ENCODE measurements at regions not wholly inside any gene's neighbourhood (a gene's known extent, or its start where the extent isn't known, plus 50 kb on each side); places are given as distances from the start of the nearest gene placed in this dataset.

- no peak for TF ChIP-seq EZH2phosphoT487 (IDR thresholded peaks at IDR 0.05; ENCODE audit: borderline replicate concordance)
- no peak for TF ChIP-seq CTCF (conservative IDR thresholded peaks at IDR 0.05; ENCODE audit: low read length)
- Histone ChIP-seq H3K9me3 (ENCODE audit: insufficient read depth, low read depth, low read length) (no peaks in the 10 kb centered on the region), H3K9ac (ENCODE audit: low read depth, low read length, poor library complexity, severe bottlenecking) (no peak overlapping the region), H3K4me2 (ENCODE audit: low read depth, low read length, poor library complexity, severe bottlenecking) (no peak overlapping the region), H4K20me1 (ENCODE audit: insufficient read depth, low read length, poor library complexity, severe bottlenecking) (no peaks in the 10 kb centered on the region), H2AFZ (ENCODE audit: low read length) (no peak overlapping the region), H3K4me1 (ENCODE audit: insufficient read depth, low read length, poor library complexity, severe bottlenecking) (no peaks in the 10 kb centered on the region), H3K36me3 (ENCODE audit: insufficient read depth, low read length) (no peaks in the 10 kb centered on the region), H3K4me3 (ENCODE audit: low read length, poor library complexity, severe bottlenecking) (no peak overlapping the region), H3F3A (ENCODE audit: low read depth) (no peaks in the 10 kb centered on the region), H3K79me2 (ENCODE audit: insufficient read depth, low read length) (no peaks in the 10 kb centered on the region), H3K27me3 (ENCODE audit: insufficient read depth, low read length, poor library complexity, severe bottlenecking) (no peaks in the 10 kb centered on the region), H3K9me2 (replicated peaks; ENCODE audit: low read depth, low read length) (no peaks in the 10 kb centered on the region)
These were observed 540.2 kb downstream of the RAB38 start for GRCh38 chr11:87635001-87635400.

- Histone ChIP-seq H3F3A (ENCODE audit: low read depth) (no peaks in the 10 kb centered on the region), H3K9ac (ENCODE audit: low read depth, low read length, poor library complexity, severe bottlenecking) (no peak overlapping the region), H2AFZ (ENCODE audit: low read length) (no peak overlapping the region), H3K27me3 (ENCODE audit: insufficient read depth, low read length, poor library complexity, severe bottlenecking) (no peaks in the 10 kb centered on the region), H3K4me1 (ENCODE audit: insufficient read depth, low read length, poor library complexity, severe bottlenecking) (no peaks in the 10 kb centered on the region), H3K79me2 (ENCODE audit: insufficient read depth, low read length) (no peaks in the 10 kb centered on the region), H3K4me2 (ENCODE audit: low read depth, low read length, poor library complexity, severe bottlenecking) (no peak overlapping the region), H4K20me1 (ENCODE audit: insufficient read depth, low read length, poor library complexity, severe bottlenecking) (no peaks in the 10 kb centered on the region), H3K4me3 (ENCODE audit: low read length, poor library complexity, severe bottlenecking) (no peak overlapping the region), H3K9me2 (replicated peaks; ENCODE audit: low read depth, low read length) (no peaks in the 10 kb centered on the region), H3K9me3 (ENCODE audit: insufficient read depth, low read depth, low read length) (no peaks in the 10 kb centered on the region), H3K36me3 (ENCODE audit: insufficient read depth, low read length) (no peaks in the 10 kb centered on the region)
- no peak for TF ChIP-seq CTCF (conservative IDR thresholded peaks at IDR 0.05; ENCODE audit: low read length)
- no peak for TF ChIP-seq EZH2phosphoT487 (IDR thresholded peaks at IDR 0.05; ENCODE audit: borderline replicate concordance)
These were observed 540.9 kb downstream of the RAB38 start for GRCh38 chr11:87634331-87634730.

- Histone ChIP-seq H3F3A (ENCODE audit: low read depth) (no peaks in the 10 kb centered on the region), H3K4me1 (ENCODE audit: insufficient read depth, low read length, poor library complexity, severe bottlenecking) (no peaks in the 10 kb centered on the region), H3K4me2 (ENCODE audit: low read depth, low read length, poor library complexity, severe bottlenecking) (no peak overlapping the region), H3K9me2 (replicated peaks; ENCODE audit: low read depth, low read length) (no peaks in the 10 kb centered on the region), H3K27me3 (ENCODE audit: insufficient read depth, low read length, poor library complexity, severe bottlenecking) (no peaks in the 10 kb centered on the region), H3K4me3 (ENCODE audit: low read length, poor library complexity, severe bottlenecking) (no peak overlapping the region), H3K36me3 (ENCODE audit: insufficient read depth, low read length) (no peaks in the 10 kb centered on the region), H3K9me3 (ENCODE audit: insufficient read depth, low read depth, low read length) (no peaks in the 10 kb centered on the region), H4K20me1 (ENCODE audit: insufficient read depth, low read length, poor library complexity, severe bottlenecking) (no peaks in the 10 kb centered on the region), H3K79me2 (ENCODE audit: insufficient read depth, low read length) (no peaks in the 10 kb centered on the region), H3K9ac (ENCODE audit: low read depth, low read length, poor library complexity, severe bottlenecking) (no peak overlapping the region), H2AFZ (ENCODE audit: low read length) (no peak overlapping the region)
- no peak for TF ChIP-seq CTCF (conservative IDR thresholded peaks at IDR 0.05; ENCODE audit: low read length)
- TF ChIP-seq EZH2phosphoT487 (IDR thresholded peaks at IDR 0.05; ENCODE audit: borderline replicate concordance): no peak
These were observed 546.3 kb downstream of the RAB38 start for GRCh38 chr11:87628957-87629356.
